HG03558 (cell line): ENCODE measurements at regions not wholly inside any gene's neighbourhood (a gene's known extent, or its start where the extent isn't known, plus 50 kb on each side); places are given as distances from the start of the nearest gene placed in this dataset.

Experiments used
- ATAC-seq: cut with Tn5 transposase; IDR thresholded peaks from one replicate; pipeline ENCODE4 v1.9.1; 2021; ENCODE audit warnings: moderate number of reproducible peaks; ENCODE audit not compliant: unreplicated experiment; ENCODE audit errors: extremely low read depth

GRCh38 chr16:86035906-86036305, 136.9 kb downstream of the IRF8 start:
- no peak for ATAC-seq

- no peak for ATAC-seq
Observed at GRCh38 chr16:86037999-86038925, 139.3 kb downstream of the IRF8 start.

GRCh38 chr16:86038926-86039310, 140.0 kb downstream of the IRF8 start:
- no peak for ATAC-seq

GRCh38 chr16:86039606-86040005, 140.6 kb downstream of the IRF8 start:
- no peak for ATAC-seq

GRCh38 chr16:86040496-86040895, 141.5 kb downstream of the IRF8 start:
- no peak for ATAC-seq

- no peak for ATAC-seq
Observed at GRCh38 chr16:86041215-86041614, 142.3 kb downstream of the IRF8 start.

GRCh38 chr16:86041807-86042206, 142.8 kb downstream of the IRF8 start:
- no peak for ATAC-seq

- no peak for ATAC-seq
Observed at GRCh38 chr16:86042393-86042792, 143.4 kb downstream of the IRF8 start.

GRCh38 chr16:86042996-86043725, 144.2 kb downstream of the IRF8 start:
- ATAC-seq: no peak

- no peak for ATAC-seq
Observed at GRCh38 chr16:86044241-86044671, 145.3 kb downstream of the IRF8 start.

- ATAC-seq: no peak
Observed at GRCh38 chr16:86044881-86045590, 146.1 kb downstream of the IRF8 start.

GRCh38 chr16:86045591-86045971, 146.6 kb downstream of the IRF8 start:
- ATAC-seq: no peak

GRCh38 chr16:86046026-86046425, 147.1 kb downstream of the IRF8 start:
- no peak for ATAC-seq

- no peak for ATAC-seq
Observed at GRCh38 chr16:86046667-86047270, 147.8 kb downstream of the IRF8 start.

GRCh38 chr16:86048221-86048620, 149.3 kb downstream of the IRF8 start:
- ATAC-seq: no peak

- no peak for ATAC-seq
Observed at GRCh38 chr16:86048882-86049585, 150.1 kb downstream of the IRF8 start.

- no peak for ATAC-seq
Observed at GRCh38 chr16:86049641-86050040, 150.7 kb downstream of the IRF8 start.

- ATAC-seq: no peak
Observed at GRCh38 chr16:86050111-86050510, 151.1 kb downstream of the IRF8 start.

GRCh38 chr16:86050591-86051367, 151.8 kb downstream of the IRF8 start:
- no peak for ATAC-seq
